ENCODE measurements at regions not wholly inside any gene's neighbourhood (a gene's known extent, or its start where the extent isn't known, plus 50 kb on each side); places are given as distances from the start of the nearest gene placed in this dataset.
"Not testable (repeated sequence)": the region's sequence is repeated elsewhere in the genome, so short reads cannot be mapped to it uniquely, and the experiment has no call there.

DNA sequence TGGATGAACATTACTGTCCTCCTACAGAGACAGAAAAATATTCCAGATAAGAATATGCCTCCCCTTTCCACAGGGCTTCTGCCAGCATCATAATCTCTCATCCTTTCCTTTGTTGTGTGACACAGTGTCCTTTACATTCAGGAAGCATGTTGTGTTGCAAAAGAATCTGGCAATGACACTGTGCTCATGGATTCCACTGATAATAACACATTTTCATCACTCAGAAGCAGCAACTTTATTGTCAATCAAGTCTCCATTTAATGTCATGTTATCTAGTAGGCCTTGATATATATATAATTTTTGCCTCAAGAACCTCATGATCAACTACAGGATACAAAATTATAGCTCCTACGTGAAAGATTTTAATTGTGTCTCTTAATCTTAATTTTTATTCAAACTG is 833.9 kb downstream of the FSTL5 start:
- DNase-seq, result no peak

GRCh38 chr4:161321706-161322105 is 842.1 kb downstream of the FSTL5 start:
- no peak for DNase-seq

DNA sequence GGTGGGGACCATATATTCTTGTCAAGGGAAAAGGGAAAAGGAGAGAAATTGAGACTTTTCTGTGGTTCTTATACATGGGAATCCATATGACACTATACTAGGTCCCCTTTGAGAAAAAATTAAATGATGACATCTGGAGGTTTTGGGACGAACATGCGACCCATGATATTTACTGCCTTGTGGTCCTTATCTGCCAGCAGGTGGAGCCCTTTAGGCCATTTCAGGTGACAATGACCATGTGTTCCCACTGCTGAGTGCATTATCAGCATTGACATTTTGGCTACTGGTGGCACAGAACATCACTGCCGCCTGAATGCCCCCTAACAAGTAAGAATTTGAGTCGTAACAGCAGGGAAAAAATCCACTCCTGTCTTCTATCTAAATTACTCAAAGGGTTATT is 843.4 kb downstream of the FSTL5 start:
- DNase-seq, result peak; percentile 45 to 54 (median 53)

GRCh38 chr4:161317000-161317399 is 846.8 kb downstream of the FSTL5 start:
- no peak for DNase-seq

GRCh38 chr4:161314371-161314770 is 849.4 kb downstream of the FSTL5 start:
- DNase-seq, result no peak

DNA sequence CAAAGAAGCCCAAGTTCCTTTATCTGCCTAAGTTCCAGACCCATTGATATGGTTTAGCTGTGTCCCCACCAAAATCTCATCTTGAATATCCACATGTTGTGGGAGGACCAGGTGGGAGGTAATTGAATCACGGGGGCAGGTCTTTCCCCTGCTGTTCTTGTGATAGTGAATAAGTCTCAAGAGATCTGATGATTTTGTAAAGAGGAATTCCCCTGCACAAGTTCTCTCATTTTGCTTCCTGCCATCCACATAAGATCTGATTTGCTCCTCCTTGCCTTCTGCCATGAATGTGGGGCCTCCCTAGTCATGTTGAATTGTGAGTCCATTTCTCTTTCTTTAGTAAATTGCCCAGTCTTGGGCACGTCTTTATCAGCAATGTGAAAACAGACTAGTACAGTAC is 860.2 kb downstream of the FSTL5 start:
- no peak for DNase-seq

DNA sequence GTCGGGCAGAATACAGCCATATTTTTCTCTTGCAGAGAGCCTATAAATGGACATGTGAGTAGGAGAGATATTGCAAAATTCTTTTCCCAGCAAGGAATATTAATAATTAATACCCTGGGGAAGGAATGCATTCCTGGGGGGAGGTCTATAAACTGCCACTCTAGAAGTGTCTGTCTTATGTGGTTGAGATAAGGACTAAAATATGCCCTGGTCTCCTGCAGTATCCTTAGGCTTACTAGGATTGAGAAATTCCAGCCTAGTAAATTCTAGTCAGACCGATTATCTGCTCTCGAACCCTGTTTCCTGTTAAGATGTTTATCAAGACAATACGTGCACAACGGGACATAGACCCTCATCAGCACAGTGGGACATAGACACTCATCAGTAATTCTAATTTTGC is 872.6 kb downstream of the FSTL5 start:
- no peak for DNase-seq

DNA sequence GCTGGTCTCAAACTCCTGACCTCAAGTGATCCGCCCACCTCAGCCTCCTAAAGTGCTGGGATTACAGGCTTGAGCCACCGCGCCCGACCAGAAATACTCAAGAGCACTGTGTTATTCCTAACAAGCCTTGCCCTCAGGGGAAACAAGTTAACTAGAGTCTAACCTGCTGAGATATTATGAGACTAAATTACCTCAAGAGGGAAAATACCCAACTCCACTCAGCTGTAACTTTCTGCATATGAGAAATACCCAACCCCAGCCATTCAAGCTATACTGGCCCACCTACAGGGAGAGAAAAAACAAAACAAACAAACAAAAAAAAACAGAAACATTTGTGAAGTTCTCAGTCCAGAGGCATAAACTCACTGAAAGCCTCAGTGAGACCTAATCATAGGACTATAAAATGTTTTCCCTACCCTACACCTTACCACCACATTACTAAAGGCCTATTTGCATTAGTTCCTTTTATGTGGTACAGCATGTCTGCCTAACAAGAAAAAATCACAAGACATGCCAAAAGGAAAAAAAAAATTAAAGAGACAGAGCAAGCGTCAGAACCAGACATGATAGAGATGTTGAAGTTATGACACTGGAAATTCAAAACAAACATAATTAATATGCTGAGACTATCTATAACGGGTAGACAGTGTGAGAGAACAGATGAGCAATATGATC is 876.0 kb downstream of the FSTL5 start:
- DNase-seq, result no peak

DNA sequence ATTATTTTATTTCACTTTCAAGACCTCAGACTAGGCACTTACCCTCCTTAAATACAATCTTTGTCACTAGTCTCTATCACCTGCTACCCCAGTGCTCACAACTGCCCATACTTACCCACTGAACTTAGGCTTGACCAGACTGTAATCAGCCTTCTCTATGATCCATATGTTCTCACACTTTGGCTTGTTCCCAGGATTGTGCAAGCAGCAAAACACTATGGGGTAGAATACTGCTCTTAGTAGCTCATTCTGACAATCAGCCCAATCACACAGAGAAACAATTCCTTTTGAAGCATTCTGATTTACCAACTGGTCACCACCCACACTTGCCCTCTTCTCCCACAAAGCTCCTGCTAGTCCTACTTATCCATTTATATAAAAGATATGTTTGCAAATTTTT is 878.3 kb downstream of the FSTL5 start:
- DNase-seq, result no peak

GRCh38 chr4:161280929-161281328 is 882.9 kb downstream of the FSTL5 start:
- DNase-seq, result no peak

GRCh38 chr4:161279095-161279494 is 884.7 kb downstream of the FSTL5 start:
- DNase-seq, result no peak

- not testable (repeated sequence) for DNase-seq
These were observed 886.5 kb downstream of the FSTL5 start for GRCh38 chr4:161277150-161277787.

DNA sequence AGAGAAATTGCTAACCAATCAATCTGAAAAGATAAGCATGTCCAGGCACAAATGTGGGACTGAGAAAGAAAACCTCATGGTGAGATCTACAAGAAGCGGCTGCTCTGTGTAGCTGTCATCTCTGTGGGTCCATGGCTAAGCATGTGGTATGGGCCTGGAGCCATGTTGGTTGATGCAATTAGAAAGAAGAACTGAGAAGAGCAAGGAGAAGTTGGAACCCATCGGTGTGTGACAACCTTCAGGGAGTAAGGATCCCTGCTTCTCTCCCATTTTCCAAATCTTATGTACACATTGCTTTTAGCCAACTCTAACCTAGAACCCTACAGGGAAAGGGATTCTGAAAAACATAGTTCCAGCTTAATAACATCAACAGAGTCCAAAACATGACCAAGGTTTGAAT is 890.2 kb downstream of the FSTL5 start:
- DNase-seq, result no peak

DNA sequence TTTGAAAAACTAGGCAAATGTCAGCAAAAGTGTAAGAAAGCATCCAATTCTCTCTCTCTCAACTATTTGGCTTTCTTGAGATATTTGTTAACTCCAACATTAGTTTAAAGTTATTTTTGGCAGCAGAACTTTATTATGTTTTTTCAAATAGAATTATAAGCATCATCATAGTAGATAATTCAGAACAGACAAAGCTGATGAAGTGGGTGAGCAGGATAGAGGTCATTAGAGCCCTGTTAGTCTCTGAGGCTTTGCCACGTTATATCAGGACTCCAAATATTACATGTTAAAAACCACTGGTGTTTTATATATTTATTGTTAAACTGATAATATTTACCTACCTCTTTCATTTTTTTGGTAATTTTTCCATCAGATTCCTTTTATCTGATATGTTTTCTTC is 903.0 kb downstream of the FSTL5 start:
- no peak for DNase-seq

DNA sequence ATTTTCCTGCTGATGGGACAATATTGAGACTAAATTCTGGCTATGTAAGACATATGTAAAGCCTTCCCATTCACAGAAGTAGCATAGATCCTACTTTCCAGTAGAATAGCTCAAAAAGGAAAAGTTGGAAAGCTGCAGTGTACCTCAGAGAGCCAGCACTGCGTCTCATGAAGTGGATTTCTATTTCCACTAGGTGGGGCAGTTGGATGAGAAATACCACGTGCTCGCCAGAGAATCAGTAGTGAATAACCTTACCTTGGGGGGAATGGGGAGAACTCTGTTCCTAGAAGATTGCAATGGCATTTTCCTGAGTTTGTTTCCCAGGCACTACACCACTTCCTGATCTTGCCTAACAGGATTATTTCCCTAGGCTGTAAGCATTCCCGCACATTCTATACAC is 907.1 kb downstream of the FSTL5 start:
- peak in 1 of 3 donors; percentile 2 for DNase-seq

DNA sequence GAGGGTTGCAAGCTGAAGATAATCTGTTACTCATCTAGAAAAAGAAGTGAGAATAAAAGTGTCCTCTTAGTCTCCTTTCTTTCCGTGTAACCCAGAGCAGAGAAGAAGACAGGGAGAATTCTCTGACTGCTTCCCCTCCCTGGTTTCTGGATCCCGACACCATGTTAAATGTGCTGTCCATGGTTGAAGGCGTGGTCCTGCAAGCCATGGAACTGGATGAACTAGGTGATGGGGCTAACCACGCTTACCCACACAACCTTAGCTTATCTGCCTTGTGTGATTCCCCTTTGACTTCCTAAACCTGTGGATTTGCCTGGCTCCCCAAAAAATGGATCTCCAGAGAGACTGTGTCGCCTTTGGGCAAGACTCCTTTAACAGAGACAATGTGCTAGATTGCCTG is 907.6 kb downstream of the FSTL5 start:
- no peak for DNase-seq

- no peak for DNase-seq
These were observed 909.4 kb downstream of the FSTL5 start for GRCh38 chr4:161254375-161254774.

- peak; percentile 4 to 26 (median 19) for DNase-seq
These were observed 911.2 kb downstream of the FSTL5 start for GRCh38 chr4:161252520-161253141.

GRCh38 chr4:161249779-161250440 is 913.9 kb downstream of the FSTL5 start:
- no peak for DNase-seq

- DNase-seq, result no peak
These were observed 914.9 kb downstream of the FSTL5 start for GRCh38 chr4:161248880-161249279.

DNA sequence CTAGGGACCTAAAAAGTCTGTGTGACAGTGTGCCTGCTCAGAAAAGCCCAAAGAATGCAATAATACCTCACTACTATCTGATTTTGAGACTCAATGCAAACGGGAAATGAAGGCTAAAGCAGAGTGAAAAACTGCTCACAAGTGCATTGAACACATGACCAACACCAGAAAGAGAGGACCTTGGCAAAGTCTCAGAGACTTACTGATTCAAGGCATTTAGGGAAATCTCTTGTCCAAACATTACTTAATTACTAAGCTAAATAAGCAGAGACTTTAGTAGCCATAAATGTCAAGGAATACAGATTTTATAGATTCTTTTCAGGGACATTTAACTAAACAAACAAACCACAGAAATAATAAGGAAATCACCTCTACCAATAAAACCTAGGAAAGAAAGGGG is 916.0 kb downstream of the FSTL5 start:
- DNase-seq, result no peak

- DNase-seq, result no peak
These were observed 925.8 kb downstream of the FSTL5 start for GRCh38 chr4:161238033-161238432.

- DNase-seq, result no peak
These were observed 926.3 kb downstream of the FSTL5 start for GRCh38 chr4:161237495-161237894.

DNA sequence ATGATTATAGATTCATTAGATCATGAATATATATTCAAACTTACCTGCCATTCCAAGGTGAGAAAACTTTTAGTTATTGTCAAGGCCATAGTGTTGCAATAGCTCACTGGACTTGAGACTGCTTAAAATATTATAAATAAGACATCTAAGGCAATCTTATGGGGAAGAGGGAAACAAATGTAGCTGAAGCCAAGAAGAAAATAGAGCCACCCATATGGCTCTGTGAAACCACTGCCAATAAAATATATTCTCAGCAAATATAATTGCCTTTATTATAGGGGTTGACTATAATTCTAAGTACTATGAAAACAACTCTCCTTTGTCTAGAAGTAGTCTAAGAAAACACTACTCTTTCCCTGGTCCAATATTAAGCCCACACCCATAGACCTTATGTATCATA is 938.5 kb downstream of the FSTL5 start:
- DNase-seq, result no peak
